ENCODE measurements at regions not wholly inside any gene's neighbourhood (a gene's known extent, or its start where the extent isn't known, plus 50 kb on each side); places are given as distances from the start of the nearest gene placed in this dataset.

- Mint-ChIP-seq H3K4me3 (no peak overlapping the region), H3K27me3 (no peaks in the 10 kb centered on the region), H3K9me3 (ENCODE audit: low read depth) (no peaks in the 10 kb centered on the region), H3K36me3 (no peaks in the 10 kb centered on the region), H3K4me1 (ENCODE audit: low read depth) (no peaks in the 10 kb centered on the region), H3K27ac (no peak overlapping the region)
These were observed 69.4 kb upstream of the ITPRID2 start for GRCh38 chr2:181822097-181822496.

GRCh38 chr2:181823405-181823804 lies 68.1 kb upstream of the ITPRID2 start:
- no peak overlapping the region for H3K4me3 Mint-ChIP-seq
- no peaks in the 10 kb centered on the region for H3K9me3 Mint-ChIP-seq (ENCODE audit: low read depth)
- no peaks in the 10 kb centered on the region for H3K36me3 Mint-ChIP-seq
- H3K27ac Mint-ChIP-seq = no peak overlapping the region
- H3K4me1 Mint-ChIP-seq (ENCODE audit: low read depth) = no peaks in the 10 kb centered on the region
- H3K27me3 Mint-ChIP-seq = no peaks in the 10 kb centered on the region

GRCh38 chr2:181828122-181828705 lies 63.3 kb upstream of the ITPRID2 start:
- Mint-ChIP-seq H3K27me3 (peaks cover 6% of the 10 kb centered on the region), H3K27ac (no peak overlapping the region), H3K36me3 (no peaks in the 10 kb centered on the region), H3K9me3 (ENCODE audit: low read depth) (no peaks in the 10 kb centered on the region), H3K4me3 (no peak overlapping the region), H3K4me1 (ENCODE audit: low read depth) (no peaks in the 10 kb centered on the region)

- no peak overlapping the region for H3K27ac Mint-ChIP-seq
These were observed 62.3 kb upstream of the ITPRID2 start for GRCh38 chr2:181829230-181829629.

GRCh38 chr2:181832015-181832414 lies 59.5 kb upstream of the ITPRID2 start:
- H3K27ac Mint-ChIP-seq = no peak overlapping the region
- H3K4me1 Mint-ChIP-seq (ENCODE audit: low read depth) = no peaks in the 10 kb centered on the region
- no peaks in the 10 kb centered on the region for H3K36me3 Mint-ChIP-seq
- no peaks in the 10 kb centered on the region for H3K9me3 Mint-ChIP-seq (ENCODE audit: low read depth)
- peaks cover 13% of the 10 kb centered on the region for H3K27me3 Mint-ChIP-seq
- H3K4me3 Mint-ChIP-seq = no peak overlapping the region

More at GRCh38 chr2:181829230-181829629, 62.3 kb upstream of the ITPRID2 start:
- Mint-ChIP-seq H3K9me3 (ENCODE audit: low read depth) (no peaks in the 10 kb centered on the region), H3K36me3 (no peaks in the 10 kb centered on the region), H3K4me1 (ENCODE audit: low read depth) (no peaks in the 10 kb centered on the region), H3K4me3 (no peak overlapping the region), H3K27me3 (peaks cover 6% of the 10 kb centered on the region)

- no peak overlapping the region for H3K27ac Mint-ChIP-seq
- no peak overlapping the region for H3K4me3 Mint-ChIP-seq
- no peaks in the 10 kb centered on the region for H3K9me3 Mint-ChIP-seq (ENCODE audit: low read depth)
- H3K27me3 Mint-ChIP-seq = peaks cover 14% of the 10 kb centered on the region
- no peaks in the 10 kb centered on the region for H3K4me1 Mint-ChIP-seq (ENCODE audit: low read depth)
- H3K36me3 Mint-ChIP-seq = no peaks in the 10 kb centered on the region
These were observed 54.9 kb upstream of the ITPRID2 start for GRCh38 chr2:181836583-181836982.

- Mint-ChIP-seq H3K4me3 (no peak overlapping the region), H3K4me1 (ENCODE audit: low read depth) (no peaks in the 10 kb centered on the region), H3K27ac (no peak overlapping the region), H3K9me3 (ENCODE audit: low read depth) (no peaks in the 10 kb centered on the region), H3K27me3 (peaks cover 14% of the 10 kb centered on the region), H3K36me3 (no peaks in the 10 kb centered on the region)
These were observed 54.0 kb upstream of the ITPRID2 start for GRCh38 chr2:181837563-181837962.

- no peak overlapping the region for H3K4me3 Mint-ChIP-seq
- H3K27ac Mint-ChIP-seq = no peak overlapping the region
- H3K9me3 Mint-ChIP-seq (ENCODE audit: low read depth) = no peaks in the 10 kb centered on the region
- H3K27me3 Mint-ChIP-seq = peaks cover 14% of the 10 kb centered on the region
- no peaks in the 10 kb centered on the region for H3K4me1 Mint-ChIP-seq (ENCODE audit: low read depth)
- H3K36me3 Mint-ChIP-seq = no peaks in the 10 kb centered on the region
These were observed 51.7 kb upstream of the ITPRID2 start for GRCh38 chr2:181839811-181840210.

- no peaks in the 10 kb centered on the region for H3K36me3 Mint-ChIP-seq
- H3K9me3 Mint-ChIP-seq (ENCODE audit: low read depth) = no peaks in the 10 kb centered on the region
- H3K27me3 Mint-ChIP-seq = peaks cover 10% of the 10 kb centered on the region
- no peaks in the 10 kb centered on the region for H3K4me1 Mint-ChIP-seq (ENCODE audit: low read depth)
- H3K27ac Mint-ChIP-seq = no peak overlapping the region
- no peak overlapping the region for H3K4me3 Mint-ChIP-seq
These were observed 50.5 kb upstream of the ITPRID2 start for GRCh38 chr2:181841079-181841478.
